VCaP (cell line): ENCODE measurements at regions not wholly inside any gene's neighbourhood (a gene's known extent, or its start where the extent isn't known, plus 50 kb on each side); places are given as distances from the start of the nearest gene placed in this dataset.

Source experiments
- H3K27ac ChIP-seq: fragments of 450-650 bp; 2 replicates; pipeline ENCODE4 v1.5.1; 2017
- CTCF ChIP-seq: fragments of 450-650 bp; conservative IDR thresholded peaks from 2 replicates; pipeline ENCODE4 v1.5.1; 2017; ENCODE audit warnings: mild to moderate bottlenecking, moderate library complexity

GRCh38 chr10:113449006-113449695 is 103.7 kb upstream of the HABP2 start:
- no peak for TF ChIP-seq CTCF

GRCh38 chr10:113450046-113450804 is 102.6 kb upstream of the HABP2 start:
- H3K27ac ChIP-seq, result no peak overlapping the region
- no peak for TF ChIP-seq CTCF

More at GRCh38 chr10:113449006-113449695, 103.7 kb upstream of the HABP2 start:
- no peak overlapping the region for H3K27ac ChIP-seq

- TF ChIP-seq CTCF, result no peak
- no peak overlapping the region for H3K27ac ChIP-seq
Observed at GRCh38 chr10:113450906-113451305, 101.9 kb upstream of the HABP2 start.

GRCh38 chr10:113452146-113452845 is 100.6 kb upstream of the HABP2 start:
- no peak for TF ChIP-seq CTCF
- H3K27ac ChIP-seq, result no peak overlapping the region

- no peak for TF ChIP-seq CTCF
- H3K27ac ChIP-seq, result no peak overlapping the region
Observed at GRCh38 chr10:113453351-113453750, 99.5 kb upstream of the HABP2 start.

GRCh38 chr10:113454341-113455061 is 98.4 kb upstream of the HABP2 start:
- peak; percentile 86 for TF ChIP-seq CTCF
- no peak overlapping the region for H3K27ac ChIP-seq

DNA sequence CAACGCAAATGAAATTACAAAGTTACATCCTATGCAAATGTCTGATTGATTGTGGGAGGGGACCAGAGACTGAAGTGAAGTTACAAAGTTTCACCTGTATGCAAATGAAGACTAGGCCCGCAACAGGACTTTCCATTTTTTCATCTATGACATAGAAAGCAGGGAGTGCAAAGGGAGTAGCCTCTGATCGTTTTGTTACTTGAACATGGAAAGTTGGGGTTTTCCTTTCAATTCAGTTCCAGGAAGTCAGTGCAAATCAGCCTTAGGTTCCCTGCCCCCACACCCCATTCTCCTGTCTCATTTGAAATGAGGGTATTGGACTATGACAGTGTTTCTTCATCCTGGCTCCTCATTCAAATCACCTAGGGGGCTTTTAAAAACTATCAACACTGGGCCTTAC is 96.9 kb upstream of the HABP2 start:
- TF ChIP-seq CTCF, result no peak
- H3K27ac ChIP-seq, result no peak overlapping the region
